ENCODE measurements at regions not wholly inside any gene's neighbourhood (a gene's known extent, or its start where the extent isn't known, plus 50 kb on each side); places are given as distances from the start of the nearest gene placed in this dataset.

GRCh38 chr14:82759656-82760055, 1226.0 kb upstream of the SEL1L start:
- POLR2A ChIA-PET, result no interaction called here
- Histone ChIP-seq H3K9me3 (ENCODE audit: control insufficient read depth, insufficient read depth, low read length) (peaks cover 3% of the 10 kb centered on the region; the same call in 1 of the 2 replicates), H3K27ac (ENCODE audit: low read depth, low read length) (no peak overlapping the region), H3K27me3 (ENCODE audit: control insufficient read depth, insufficient read depth, low read length) (no peaks in the 10 kb centered on the region), H3K4me3 (ENCODE audit: low read depth, low read length) (no peak overlapping the region)
- CTCF ChIA-PET, result no interaction called here
- no peak for TF ChIP-seq CTCF (IDR thresholded peaks at IDR 0.05; ENCODE audit: low read depth, low read length)
- DNase-seq (ENCODE audit: low read depth, low spot score), result no peak

GRCh38 chr14:82766123-82766522, 1232.5 kb upstream of the SEL1L start:
- peaks cover 3% of the 10 kb centered on the region; the same call in 1 of the 2 replicates for H3K9me3 ChIP-seq (ENCODE audit: control insufficient read depth, insufficient read depth, low read length)
- H3K4me3 ChIP-seq (ENCODE audit: low read depth, low read length), result no peak overlapping the region
- no peak for DNase-seq (ENCODE audit: low read depth, low spot score)
- no peak for TF ChIP-seq CTCF (IDR thresholded peaks at IDR 0.05; ENCODE audit: low read depth, low read length)
- POLR2A ChIA-PET, result no interaction called here
- H3K27ac ChIP-seq (ENCODE audit: low read depth, low read length), result no peak overlapping the region
- H3K27me3 ChIP-seq (ENCODE audit: control insufficient read depth, insufficient read depth, low read length), result no peaks in the 10 kb centered on the region
- CTCF ChIA-PET, result no interaction called here

- H3K4me3 ChIP-seq (ENCODE audit: low read depth, low read length), result no peak overlapping the region
- DNase-seq (ENCODE audit: low read depth, low spot score), result no peak
- H3K27me3 ChIP-seq (ENCODE audit: control insufficient read depth, insufficient read depth, low read length), result no peaks in the 10 kb centered on the region
- no peak for TF ChIP-seq CTCF (IDR thresholded peaks at IDR 0.05; ENCODE audit: low read depth, low read length)
- H3K27ac ChIP-seq (ENCODE audit: low read depth, low read length), result no peak overlapping the region
- peaks cover 3% of the 10 kb centered on the region; the same call in 1 of the 2 replicates for H3K9me3 ChIP-seq (ENCODE audit: control insufficient read depth, insufficient read depth, low read length)
- POLR2A ChIA-PET, result no interaction called here
- CTCF ChIA-PET, result no interaction called here
Measured at GRCh38 chr14:82766996-82767395, 1233.3 kb upstream of the SEL1L start.

GRCh38 chr14:82776958-82777357, 1243.3 kb upstream of the SEL1L start:
- Histone ChIP-seq H3K9me3 (ENCODE audit: control insufficient read depth, insufficient read depth, low read length) (0 out of 2 replicates have a peak, but pooled peaks cover 4% of the 10 kb centered on the region), H3K4me3 (ENCODE audit: low read depth, low read length) (no peak overlapping the region), H3K27ac (ENCODE audit: low read depth, low read length) (no peak overlapping the region), H3K27me3 (ENCODE audit: control insufficient read depth, insufficient read depth, low read length) (no peaks in the 10 kb centered on the region)
- POLR2A ChIA-PET, result no interaction called here
- CTCF ChIA-PET, result no interaction called here
- no peak for DNase-seq (ENCODE audit: low read depth, low spot score)
- TF ChIP-seq CTCF (IDR thresholded peaks at IDR 0.05; ENCODE audit: low read depth, low read length), result no peak

- DNase-seq (ENCODE audit: low read depth, low spot score), result no peak
- Histone ChIP-seq H3K27ac (ENCODE audit: low read depth, low read length) (no peak overlapping the region), H3K9me3 (ENCODE audit: control insufficient read depth, insufficient read depth, low read length) (0 out of 2 replicates have a peak, but pooled peaks cover 4% of the 10 kb centered on the region), H3K4me3 (ENCODE audit: low read depth, low read length) (no peak overlapping the region), H3K27me3 (ENCODE audit: control insufficient read depth, insufficient read depth, low read length) (no peaks in the 10 kb centered on the region)
- CTCF ChIA-PET, result no interaction called here
- no peak for TF ChIP-seq CTCF (IDR thresholded peaks at IDR 0.05; ENCODE audit: low read depth, low read length)
- POLR2A ChIA-PET, result no interaction called here
Measured at GRCh38 chr14:82778008-82778590, 1244.4 kb upstream of the SEL1L start.
